Glomerular visceral epithelial cell (primary cell): ENCODE measurements at regions not wholly inside any gene's neighbourhood (a gene's known extent, or its start where the extent isn't known, plus 50 kb on each side); places are given as distances from the start of the nearest gene placed in this dataset.

Experiments
- DNase-seq: peaks from one replicate; pipeline ENCODE4 v3.0.0-alpha.2; 2016; ENCODE audit errors: extremely low spot score

DNA sequence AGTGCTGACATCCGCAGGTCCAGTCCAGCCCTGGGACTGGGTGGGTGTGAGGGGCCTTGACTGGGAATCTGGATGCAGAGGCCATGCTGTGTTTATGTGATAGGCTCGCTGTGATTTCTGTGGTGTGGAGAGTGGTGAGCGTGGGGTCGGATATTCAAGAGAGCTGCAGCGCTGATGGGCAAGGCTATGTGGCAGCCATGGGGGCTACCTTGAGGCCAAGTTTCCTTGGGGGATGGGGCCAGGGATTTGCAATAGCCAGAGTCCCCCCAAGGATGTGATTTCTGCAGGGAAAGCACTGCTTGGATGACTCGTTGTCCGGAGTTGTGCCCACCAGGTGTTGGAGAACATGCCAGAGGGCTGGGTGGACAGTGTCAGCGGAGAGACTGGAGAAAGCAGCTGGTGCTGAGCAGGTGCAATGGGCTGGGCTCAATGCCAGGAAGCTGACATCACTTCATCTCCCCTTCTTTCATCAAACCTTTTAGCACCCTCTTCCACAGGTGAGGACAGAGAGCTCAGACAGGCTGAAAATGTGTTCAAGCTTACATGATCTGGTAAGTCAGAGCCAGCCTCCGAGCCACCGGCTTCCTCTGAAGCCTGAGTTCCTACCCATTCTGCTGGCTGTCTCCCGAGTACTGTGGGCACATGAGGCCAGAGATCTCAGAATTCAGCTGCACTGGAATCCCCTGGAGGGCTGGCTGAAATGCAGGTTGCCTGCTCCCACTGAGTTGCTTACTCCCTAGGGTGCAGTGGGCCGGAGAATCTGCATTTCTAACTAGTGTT, 132.9 kb downstream of the RHOU start:
- DNase-seq = no peak

DNA sequence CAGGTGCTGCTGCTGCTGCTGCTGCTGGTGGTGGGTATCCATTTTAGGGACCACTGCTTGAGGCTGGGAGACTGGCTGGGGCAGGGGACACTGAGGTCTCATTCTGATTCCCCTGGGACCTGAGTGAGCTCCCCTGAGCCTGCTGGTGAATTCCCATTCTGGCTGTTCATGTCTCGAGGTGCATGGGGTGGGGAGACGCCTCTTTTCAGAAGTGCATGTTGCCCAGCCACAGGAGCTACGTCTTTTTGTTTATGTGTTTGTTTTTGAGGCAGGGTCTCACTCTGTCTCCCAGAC, 133.4 kb downstream of the RHOU start:
- DNase-seq = no peak

GRCh38 chr1:228869312-228869824, 134.1 kb downstream of the RHOU start:
- no peak for DNase-seq

GRCh38 chr1:228870041-228870713, 134.9 kb downstream of the RHOU start:
- no peak for DNase-seq

- DNase-seq = no peak
Observed at GRCh38 chr1:228871314-228872061, 136.2 kb downstream of the RHOU start.

DNA sequence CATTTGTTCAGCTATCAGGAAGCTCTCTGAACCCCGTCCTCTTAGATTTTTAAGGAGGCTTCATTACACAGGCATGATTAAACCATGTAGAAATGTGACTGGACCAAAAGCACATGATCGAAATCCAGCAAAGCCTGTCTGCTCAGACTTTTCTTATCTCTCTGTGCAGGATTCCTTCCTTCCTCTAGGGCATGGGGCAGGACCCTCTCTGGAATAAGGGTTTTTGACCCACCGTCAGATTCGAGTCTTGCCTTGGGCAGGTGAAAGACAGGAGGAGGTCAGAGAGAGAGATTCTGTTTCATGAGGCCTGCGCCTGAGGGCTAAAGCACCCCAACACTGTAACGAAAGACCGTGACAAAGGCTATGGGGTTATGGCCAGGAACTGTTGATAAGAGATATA, 136.8 kb downstream of the RHOU start:
- no peak for DNase-seq

- DNase-seq = no peak
Observed at GRCh38 chr1:228873709-228874108, 138.4 kb downstream of the RHOU start.

GRCh38 chr1:228875741-228876140, 140.5 kb downstream of the RHOU start:
- no peak for DNase-seq

- no peak for DNase-seq
Observed at GRCh38 chr1:228876187-228876586, 140.9 kb downstream of the RHOU start.

- DNase-seq = no peak
Observed at GRCh38 chr1:228879164-228879563, 143.9 kb downstream of the RHOU start.

DNA sequence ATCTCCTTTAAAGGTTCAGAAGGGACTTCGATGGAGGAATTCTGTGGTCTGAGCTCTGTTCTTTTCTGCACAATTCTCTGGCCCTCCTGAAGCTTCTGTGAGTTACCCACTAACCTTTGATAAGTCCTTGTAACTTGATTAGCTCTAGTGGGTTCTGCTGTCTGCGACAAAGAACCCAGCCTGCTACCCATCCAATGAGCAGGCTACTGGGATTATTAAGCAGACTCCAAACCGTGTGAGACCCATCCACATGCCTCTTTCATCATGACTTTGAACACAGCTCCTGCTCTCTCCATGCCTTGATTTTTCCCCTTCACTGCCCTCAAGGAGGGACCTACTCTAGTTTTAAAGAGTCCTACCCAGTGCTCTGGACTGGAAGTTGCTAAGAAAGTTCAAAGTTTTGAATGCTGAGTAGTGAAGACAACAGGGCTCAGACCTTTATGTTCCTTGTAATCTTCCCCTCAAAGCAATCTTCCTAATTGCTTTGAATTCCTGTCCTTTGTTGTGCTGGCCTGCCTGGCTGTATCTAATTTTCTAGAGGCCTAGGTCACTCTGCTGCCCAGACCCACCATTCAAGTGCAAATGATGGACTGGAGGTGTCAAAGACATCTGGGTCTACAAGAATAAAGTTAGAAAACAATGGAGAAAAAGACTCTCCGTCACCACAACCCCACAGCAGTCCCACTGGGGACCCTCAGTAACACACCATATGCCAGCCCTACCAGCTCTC, 146.9 kb downstream of the RHOU start:
- no peak for DNase-seq

GRCh38 chr1:228882771-228883450, 147.6 kb downstream of the RHOU start:
- no peak for DNase-seq

- DNase-seq = no peak
Observed at GRCh38 chr1:228883535-228883934, 148.3 kb downstream of the RHOU start.

DNA sequence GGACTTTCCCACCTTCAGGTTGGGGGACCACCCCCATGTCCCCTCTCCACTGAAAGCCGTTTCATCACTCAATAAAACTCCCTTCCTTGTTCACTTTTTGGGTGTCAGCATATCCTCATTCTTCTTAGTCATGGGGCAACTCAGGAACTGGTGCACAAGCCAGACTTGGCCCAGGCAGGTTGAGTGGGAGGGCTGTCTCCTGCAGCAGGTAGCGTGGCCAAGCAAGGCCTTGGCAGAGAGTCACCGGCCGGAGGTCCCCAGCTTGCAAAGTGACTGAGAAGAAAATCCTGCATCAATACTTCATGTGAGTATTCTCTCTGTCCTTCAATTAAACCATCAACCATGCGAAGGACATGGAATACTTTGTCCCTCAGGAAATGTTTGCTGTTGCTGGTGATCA, 148.9 kb downstream of the RHOU start:
- no peak for DNase-seq

DNA sequence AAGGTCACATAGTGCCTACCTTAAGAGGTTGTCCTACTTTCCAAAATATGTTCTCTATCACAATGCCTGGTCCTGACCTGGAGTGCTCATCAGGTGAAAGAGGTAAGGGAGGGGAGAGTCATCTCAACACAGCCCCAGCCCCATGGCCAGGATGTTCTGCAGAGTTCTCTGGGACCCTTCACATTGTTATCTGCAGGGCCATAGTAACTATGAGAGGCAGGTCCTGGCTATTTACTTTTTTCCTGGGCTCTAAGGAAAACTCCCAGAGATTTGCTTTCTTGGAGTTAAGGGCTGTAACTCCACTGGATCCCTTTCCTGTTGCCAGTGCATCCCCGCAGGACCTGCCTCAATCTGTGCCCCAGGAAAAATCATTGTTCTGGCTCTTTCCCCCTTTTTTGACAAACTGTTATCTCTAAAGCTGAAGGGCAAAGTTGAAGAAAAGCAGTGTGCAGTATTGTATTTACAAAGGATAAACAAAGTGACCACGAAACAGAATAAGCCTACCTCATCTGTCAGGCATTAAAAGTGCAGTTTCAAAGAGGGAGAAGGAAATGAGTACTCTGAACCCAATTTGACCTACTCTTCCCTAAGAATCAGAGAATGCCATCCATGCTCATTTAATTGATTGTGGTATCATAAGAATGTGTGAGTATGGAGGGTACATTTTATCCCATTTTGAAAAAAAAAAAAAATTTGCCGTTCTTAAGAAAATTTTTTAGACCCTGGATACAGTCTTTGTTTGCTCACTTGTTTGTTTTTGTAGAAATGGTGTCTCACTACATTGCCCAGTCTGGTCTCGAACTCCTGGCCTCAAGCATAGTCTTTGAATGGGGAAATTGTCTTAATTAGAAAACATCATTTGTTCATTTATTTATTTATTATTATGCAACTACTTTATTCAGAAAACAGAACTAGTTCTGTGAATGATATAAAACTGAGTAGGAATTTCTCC, 149.6 kb downstream of the RHOU start:
- DNase-seq = no peak

DNA sequence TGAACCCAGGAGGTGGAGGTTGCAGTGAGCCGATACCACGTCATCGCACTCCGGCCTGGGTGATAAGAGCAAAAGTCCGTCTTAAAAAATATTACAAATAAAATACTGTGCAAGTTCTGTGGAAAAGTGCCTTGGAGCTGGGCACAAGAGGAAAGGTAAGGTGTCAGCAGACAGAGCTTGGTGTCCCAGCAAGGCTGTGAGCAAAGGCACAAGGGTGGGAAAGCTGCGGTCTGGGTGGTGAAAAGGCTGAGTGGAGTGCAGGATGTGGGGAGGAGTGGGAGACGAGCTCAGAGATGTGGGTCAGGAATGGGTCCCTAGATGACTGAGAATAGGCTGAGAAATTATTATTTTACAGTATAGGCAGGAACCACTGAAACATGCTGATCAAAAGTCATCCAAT, 150.6 kb downstream of the RHOU start:
- DNase-seq = no peak

- DNase-seq = no peak
Observed at GRCh38 chr1:228887101-228887500, 151.8 kb downstream of the RHOU start.

GRCh38 chr1:228887960-228888359, 152.7 kb downstream of the RHOU start:
- DNase-seq = no peak

GRCh38 chr1:228889289-228889688, 154.0 kb downstream of the RHOU start:
- no peak for DNase-seq

DNA sequence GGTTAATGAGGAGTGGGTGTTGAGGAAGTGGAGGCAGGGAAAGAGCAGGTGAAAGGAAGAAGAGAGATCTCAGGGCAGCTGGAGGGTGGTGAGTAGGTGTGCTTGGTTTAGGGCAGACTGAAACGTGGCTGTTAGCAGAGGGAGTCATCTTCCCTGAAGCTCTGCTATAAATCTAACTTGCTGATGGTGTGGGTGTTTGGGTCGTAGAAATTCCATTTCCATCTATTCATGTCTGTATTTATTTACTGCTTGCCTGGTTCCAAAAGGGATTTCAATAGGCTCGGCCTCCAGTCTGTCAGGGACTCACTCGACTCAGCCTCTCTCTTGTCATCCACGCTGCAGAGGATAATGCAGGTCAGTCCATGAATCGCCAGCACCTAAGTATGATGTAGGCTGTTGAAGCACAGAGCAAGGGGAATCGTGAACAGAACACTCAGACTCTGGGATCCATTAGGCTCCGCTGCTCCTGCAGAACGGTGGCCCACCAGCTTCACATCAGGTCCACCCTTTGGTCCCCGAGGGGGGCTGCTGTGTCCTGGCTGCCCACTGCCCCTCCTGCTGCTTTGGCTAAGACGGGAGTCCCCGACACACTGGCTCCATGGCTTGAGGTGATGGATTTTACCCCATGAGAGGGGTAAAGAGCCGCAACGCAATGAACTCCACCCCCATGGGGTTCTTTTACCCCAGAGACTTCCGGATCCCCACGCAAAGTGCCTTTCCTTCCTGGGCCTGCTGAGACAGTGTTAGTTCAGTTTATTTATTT, 156.2 kb downstream of the RHOU start:
- DNase-seq = no peak
